Hepatocyte (in vitro differentiated cells): ENCODE measurements at regions not wholly inside any gene's neighbourhood (a gene's known extent, or its start where the extent isn't known, plus 50 kb on each side); places are given as distances from the start of the nearest gene placed in this dataset.

Experiments used
- EZH2 ChIP-seq: fragments of 200-600 bp; sonication (generic); IDR thresholded peaks from 2 replicates; pipeline ENCODE4 v1.6.1; 2016; ENCODE audit warnings: antibody characterized with exemption, mild to moderate bottlenecking, borderline replicate concordance
- EZH2phosphoT487 ChIP-seq: fragments of 200-600 bp; sonication (generic); IDR thresholded peaks from one replicate; pipeline ENCODE4 v1.6.1; 2018; ENCODE audit warnings: antibody characterized with exemption, mild to moderate bottlenecking, low read depth, moderate library complexity; ENCODE audit not compliant: unreplicated experiment, severe bottlenecking

- TF ChIP-seq EZH2phosphoT487 (no peak), EZH2 (no peak)
These were observed 866.3 kb upstream of the KLHL29 start for GRCh38 chr2:22518641-22519040.
